RWPE2 (cell line): ENCODE measurements at regions not wholly inside any gene's neighbourhood (a gene's known extent, or its start where the extent isn't known, plus 50 kb on each side); places are given as distances from the start of the nearest gene placed in this dataset.

Source experiments
- ATAC-seq: fragments of 200-7000 bp; cut with Tn5 transposase; 3 replicates; pipeline ENCODE4 v1.9.1; 2021; ENCODE audit warnings: low read depth
- DNase-seq: peaks from one replicate; pipeline ENCODE4 v3.0.0-alpha.2; 2020; ENCODE audit warnings: low spot score
- H3K27ac ChIP-seq: fragments of 450-650 bp; 2 replicates; pipeline ENCODE4 v1.5.1; 2017; ENCODE audit warnings: mild to moderate bottlenecking; ENCODE audit not compliant: poor library complexity, severe bottlenecking
- H3K27me3 ChIP-seq: fragments of 250-450 bp; sonication (Bioruptor Pico); 2 replicates; pipeline ENCODE4 v1.5.1; 2021; ENCODE audit warnings: mild to moderate bottlenecking, moderate library complexity; ENCODE audit not compliant: insufficient read depth, poor library complexity, severe bottlenecking
- H3K36me3 ChIP-seq: fragments of 250-450 bp; sonication (Bioruptor Pico); 2 replicates; pipeline ENCODE4 v1.5.1; 2020; ENCODE audit warnings: low read depth, mild to moderate bottlenecking, moderate library complexity
- H3K4me1 ChIP-seq: fragments of 250-450 bp; sonication (Bioruptor Pico); 2 replicates; pipeline ENCODE4 v1.5.1; 2021; ENCODE audit warnings: mild to moderate bottlenecking, moderate library complexity; ENCODE audit not compliant: insufficient read depth, poor library complexity, severe bottlenecking
- H3K4me3 ChIP-seq: fragments of 250-450 bp; sonication (Bioruptor Pico); 2 replicates; pipeline ENCODE4 v1.5.1; 2021; ENCODE audit warnings: mild to moderate bottlenecking, moderate library complexity; ENCODE audit not compliant: severe bottlenecking
- H3K9me3 ChIP-seq: fragments of 250-450 bp; sonication (Bioruptor Pico); 2 replicates; pipeline ENCODE4 v1.5.1; 2021; ENCODE audit warnings: mild to moderate bottlenecking, moderate library complexity; ENCODE audit not compliant: severe bottlenecking
- TF ChIP-seq, protein P1 (sequence below): fragments of 450-650 bp; IDR thresholded peaks from one replicate; pipeline ENCODE4 v1.5.1; 2017; ENCODE audit warnings: mild to moderate bottlenecking, moderate library complexity; ENCODE audit not compliant: poor library complexity, severe bottlenecking

DNA sequence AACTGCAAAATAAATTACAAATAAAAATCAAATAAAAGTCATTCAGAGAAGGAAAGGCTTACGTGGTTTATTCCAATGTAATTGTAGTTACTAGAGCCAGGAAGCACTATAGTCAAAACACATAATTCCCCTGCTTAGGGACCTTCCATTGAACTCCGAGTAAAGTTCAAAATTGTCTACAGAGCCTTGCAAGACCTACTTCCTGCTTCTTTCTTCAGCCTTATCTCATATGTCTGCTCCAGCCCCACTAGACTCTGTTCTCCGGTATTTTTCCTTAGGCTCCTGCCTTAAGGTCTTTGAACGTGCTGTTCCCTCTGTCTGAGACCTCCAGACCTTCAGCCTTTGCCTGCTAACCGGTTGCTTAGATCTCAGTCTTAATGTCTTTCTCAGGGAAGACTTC lies 104.3 kb downstream of the ARL6IP6 start:
- DNase-seq = no peak
- TF ChIP-seq, protein P1, sequence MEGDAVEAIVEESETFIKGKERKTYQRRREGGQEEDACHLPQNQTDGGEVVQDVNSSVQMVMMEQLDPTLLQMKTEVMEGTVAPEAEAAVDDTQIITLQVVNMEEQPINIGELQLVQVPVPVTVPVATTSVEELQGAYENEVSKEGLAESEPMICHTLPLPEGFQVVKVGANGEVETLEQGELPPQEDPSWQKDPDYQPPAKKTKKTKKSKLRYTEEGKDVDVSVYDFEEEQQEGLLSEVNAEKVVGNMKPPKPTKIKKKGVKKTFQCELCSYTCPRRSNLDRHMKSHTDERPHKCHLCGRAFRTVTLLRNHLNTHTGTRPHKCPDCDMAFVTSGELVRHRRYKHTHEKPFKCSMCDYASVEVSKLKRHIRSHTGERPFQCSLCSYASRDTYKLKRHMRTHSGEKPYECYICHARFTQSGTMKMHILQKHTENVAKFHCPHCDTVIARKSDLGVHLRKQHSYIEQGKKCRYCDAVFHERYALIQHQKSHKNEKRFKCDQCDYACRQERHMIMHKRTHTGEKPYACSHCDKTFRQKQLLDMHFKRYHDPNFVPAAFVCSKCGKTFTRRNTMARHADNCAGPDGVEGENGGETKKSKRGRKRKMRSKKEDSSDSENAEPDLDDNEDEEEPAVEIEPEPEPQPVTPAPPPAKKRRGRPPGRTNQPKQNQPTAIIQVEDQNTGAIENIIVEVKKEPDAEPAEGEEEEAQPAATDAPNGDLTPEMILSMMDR = no peak
- Histone ChIP-seq H3K27ac (no peak overlapping the region), H3K4me3 (no peak overlapping the region), H3K36me3 (no peaks in the 10 kb centered on the region), H3K27me3 (no peaks in the 10 kb centered on the region), H3K4me1 (no peaks in the 10 kb centered on the region), H3K9me3 (no peaks in the 10 kb centered on the region)
- no peak for ATAC-seq

DNA sequence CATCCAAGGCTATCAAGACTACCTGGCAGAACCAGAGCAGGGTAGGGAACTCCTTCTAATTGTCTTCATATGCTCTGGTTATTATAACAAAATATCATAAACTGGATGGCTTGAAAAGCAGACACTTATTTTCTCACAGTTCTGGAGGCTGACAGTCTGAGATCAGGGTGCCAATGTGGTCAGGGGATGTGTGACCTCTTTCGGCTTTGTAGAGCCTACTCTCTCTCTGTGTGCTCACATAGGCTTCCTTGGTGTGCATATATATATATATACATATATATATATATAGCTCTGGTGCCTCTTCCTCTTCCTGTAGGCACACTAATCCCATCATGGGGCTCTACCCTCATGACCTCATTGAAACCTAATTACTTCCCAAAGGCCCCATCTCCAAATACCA lies 101.6 kb downstream of the ARL6IP6 start:
- ATAC-seq (no peak), DNase-seq (no peak)
- Histone ChIP-seq H3K36me3 (no peaks in the 10 kb centered on the region), H3K27ac (no peak overlapping the region), H3K4me1 (no peaks in the 10 kb centered on the region), H3K9me3 (no peaks in the 10 kb centered on the region), H3K27me3 (no peaks in the 10 kb centered on the region), H3K4me3 (no peak overlapping the region)
- TF ChIP-seq, protein P1 = no peak

DNA sequence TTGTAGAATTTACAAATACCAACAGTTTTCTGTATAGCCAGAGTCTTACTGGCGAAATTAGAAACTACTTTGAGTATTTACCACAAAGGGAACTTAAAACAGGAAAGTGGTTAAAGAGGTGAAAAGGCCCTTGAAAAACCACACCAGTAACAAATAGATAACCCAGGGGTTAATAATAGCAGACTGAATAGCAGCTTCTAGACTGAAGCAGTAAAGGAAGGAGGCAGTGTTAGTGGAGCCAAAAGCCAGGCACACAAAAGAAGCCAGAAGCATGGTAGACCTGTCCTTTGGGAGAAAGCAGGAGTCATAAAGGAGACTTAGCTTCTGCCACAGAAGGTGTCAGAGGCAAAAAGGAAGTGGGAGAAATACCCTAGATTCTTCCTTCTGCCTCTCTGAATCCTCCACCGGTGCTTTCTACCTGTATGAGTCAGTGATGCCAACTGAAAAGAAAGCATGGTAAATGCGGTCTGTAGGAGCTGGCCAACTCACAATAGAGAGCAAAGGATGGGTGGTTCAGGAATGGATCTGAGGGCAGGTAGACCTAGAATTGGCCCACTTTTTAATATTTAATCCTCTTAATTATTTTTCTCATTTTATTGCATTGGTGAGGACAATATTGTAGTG lies 97.3 kb downstream of the ARL6IP6 start:
- DNase-seq = no peak

GRCh38 chr2:152814475-152815030 lies 96.1 kb downstream of the ARL6IP6 start:
- no peak for DNase-seq

More for the DNA sequence above, 97.3 kb downstream of the ARL6IP6 start:
- no peak overlapping the region for H3K27ac ChIP-seq
- no peak for ATAC-seq
- no peaks in the 10 kb centered on the region for H3K36me3 ChIP-seq
- H3K4me1 ChIP-seq = no peaks in the 10 kb centered on the region
- H3K4me3 ChIP-seq = no peak overlapping the region
- no peaks in the 10 kb centered on the region for H3K27me3 ChIP-seq
- TF ChIP-seq, protein P1 = no peak
- peaks cover 4% of the 10 kb centered on the region for H3K9me3 ChIP-seq

More at GRCh38 chr2:152814475-152815030, 96.1 kb downstream of the ARL6IP6 start:
- Histone ChIP-seq H3K4me1 (no peaks in the 10 kb centered on the region), H3K27ac (no peak overlapping the region), H3K27me3 (no peaks in the 10 kb centered on the region), H3K4me3 (no peak overlapping the region), H3K36me3 (no peaks in the 10 kb centered on the region), H3K9me3 (peaks cover 4% of the 10 kb centered on the region)
- peak; percentile 57 for ATAC-seq
- TF ChIP-seq, protein P1 = no peak
